H1 (cell line): ENCODE measurements at regions not wholly inside any gene's neighbourhood (a gene's known extent, or its start where the extent isn't known, plus 50 kb on each side); places are given as distances from the start of the nearest gene placed in this dataset.

Experiments used
- CTCF ChIA-PET: fragments of 300-600 bp; sonication (Branson Sonifier 250); formaldehyde crosslinking; loops from one replicate; lab custom pipeline; 2021; ENCODE audit not compliant: partially characterized antibody; lab: Charles Lee
- POLR2A ChIA-PET: fragments of 300-600 bp; sonication (Branson Sonifier 250); formaldehyde crosslinking; loops from one replicate; lab custom pipeline; 2021; ENCODE audit warnings: inconsistent platforms; ENCODE audit not compliant: partially characterized antibody; lab: Charles Lee
- DNase-seq, 2 experiments: peaks; one replicate each; pipeline versions ENCODE4 v3.0.0 to v3.0.0-alpha.2; 2010 to 2022; ENCODE audit warnings: low spot score in 2 of 2, low read depth in 1 of 2, mixed read lengths in 1 of 2
- FAIRE-seq: peaks from 2 replicates; lab custom pipeline; 2011; peaks lifted over from hg19 to GRCh38; lab: Jason Lieb, UNC
- H2AFZ ChIP-seq: 2 replicates; pipeline ENCODE4 v1.8.1; 2012; ENCODE audit warnings: low read length, inconsistent platforms
- H2AK5ac ChIP-seq: 2 replicates; pipeline ENCODE4 v1.6.1; 2013; ENCODE audit warnings: low read depth, low read length
- H2BK120ac ChIP-seq: replicated peaks from 2 replicates; pipeline ENCODE3; 2013; ENCODE audit warnings: low read depth, low read length, inconsistent platforms
- H2BK12ac ChIP-seq: 2 replicates; pipeline ENCODE4 v1.6.1; 2013; ENCODE audit warnings: low read depth, low read length
- H2BK15ac ChIP-seq: 2 replicates; pipeline ENCODE4 v1.6.1; 2013; ENCODE audit warnings: low read length
- H2BK20ac ChIP-seq: 2 replicates; pipeline ENCODE4 v1.6.1; 2013; ENCODE audit warnings: low read length
- H2BK5ac ChIP-seq: 2 replicates; pipeline ENCODE4 v1.6.1; 2013; ENCODE audit warnings: low read depth, low read length
- H3K14ac ChIP-seq: 2 replicates; pipeline ENCODE4 v1.6.1; 2013; ENCODE audit warnings: inconsistent platforms; ENCODE audit not compliant: insufficient read length
- H3K18ac ChIP-seq: 2 replicates; pipeline ENCODE4 v1.6.1; 2013; ENCODE audit warnings: low read length; ENCODE audit errors: extremely low read depth
- H3K23ac ChIP-seq: 2 replicates; pipeline ENCODE4 v1.6.1; 2013; ENCODE audit warnings: inconsistent platforms; ENCODE audit not compliant: insufficient read length
- H3K23me2 ChIP-seq: 2 replicates; pipeline ENCODE4 v1.6.1; 2013; ENCODE audit warnings: low read depth, low read length
- H3K27ac ChIP-seq: 2 replicates; pipeline ENCODE4 v1.6.1; 2011; ENCODE audit warnings: low read depth, low read length, inconsistent platforms
- H3K27me3 ChIP-seq, 4 experiments: replicated peaks in 1 of 4; 1 replicate in 1 of 4; 2 replicates in 3 of 4; pipeline versions ENCODE4 v1.6.1 to v1.8.1; 2011 to 2013; ENCODE audit warnings: low read length in 3 of 4, mild to moderate bottlenecking in 3 of 4, inconsistent platforms in 2 of 4, mixed read lengths in 2 of 4, moderate library complexity in 1 of 4; ENCODE audit not compliant: control insufficient read depth in 3 of 4, insufficient read depth in 3 of 4; ENCODE audit errors: extremely low read depth in 1 of 4
- H3K36me3 ChIP-seq, 4 experiments: 2 replicates each; pipeline versions ENCODE4 v1.6.1 to v1.8.1; 2011 to 2013; ENCODE audit warnings: mild to moderate bottlenecking in 4 of 4, low read length in 3 of 4, moderate library complexity in 2 of 4, control low read depth in 1 of 4, inconsistent platforms in 1 of 4; ENCODE audit not compliant: insufficient read depth in 4 of 4, control insufficient read depth in 2 of 4
- H3K4ac ChIP-seq: replicated peaks from 2 replicates; pipeline ENCODE3; 2013; ENCODE audit warnings: low read length, low read depth, mixed read lengths, inconsistent platforms; ENCODE audit not compliant: insufficient read length
- H3K4me1 ChIP-seq, 4 experiments: replicated peaks in 1 of 4; 1 replicate in 1 of 4; 2 replicates in 3 of 4; pipeline versions ENCODE4 v1.6.1 to v1.8.1; 2011 to 2013; ENCODE audit warnings: low read length in 3 of 4, inconsistent platforms in 2 of 4, mixed read lengths in 1 of 4; ENCODE audit not compliant: insufficient read depth in 4 of 4, control insufficient read depth in 3 of 4
- H3K4me2 ChIP-seq, 2 experiments: 2 replicates each; pipeline versions ENCODE4 v1.6.1 to v1.8.1; 2011 to 2013; ENCODE audit warnings: low read depth in 2 of 2, low read length in 2 of 2, control low read depth in 1 of 2, inconsistent platforms in 1 of 2, mild to moderate bottlenecking in 1 of 2; ENCODE audit not compliant: insufficient read depth in 1 of 2
- H3K4me3 ChIP-seq, 4 experiments: fragments of 200-600, 300-600 bp in 1 of 4; sonication (generic), shearing (Covaris generic), sonication (Bioruptor Twin) in 1 of 4; 2 replicates each; pipeline versions ENCODE4 v1.5.1 to v1.8.1; 2011 to 2016; ENCODE audit warnings: low read length in 4 of 4, low read depth in 3 of 4, control low read depth in 2 of 4, inconsistent platforms in 2 of 4, mild to moderate bottlenecking in 2 of 4, mixed read lengths in 1 of 4, moderate library complexity in 1 of 4; ENCODE audit not compliant: insufficient read depth in 2 of 4; ENCODE audit errors: extremely low read depth in 1 of 4
- H3K56ac ChIP-seq: replicated peaks from 2 replicates; pipeline ENCODE3; 2013; ENCODE audit warnings: low read depth, mild to moderate bottlenecking, mixed read lengths, low read length, inconsistent platforms; ENCODE audit not compliant: insufficient read length
- H3K79me1 ChIP-seq: 2 replicates; pipeline ENCODE4 v1.6.1; 2013; ENCODE audit warnings: low read depth, low read length, control low read depth
- H3K79me2 ChIP-seq, 2 experiments: 2 replicates each; pipeline versions ENCODE4 v1.6.1 to v1.8.1; 2012 to 2013; ENCODE audit warnings: low read length in 2 of 2, mild to moderate bottlenecking in 2 of 2, inconsistent platforms in 1 of 2; ENCODE audit not compliant: insufficient read depth in 2 of 2, control insufficient read depth in 1 of 2
- H3K9ac ChIP-seq, 4 experiments: replicated peaks in 1 of 4; 1 replicate in 1 of 4; 2 replicates in 3 of 4; pipeline versions ENCODE4 v1.6.1 to v1.8.1; 2011 to 2013; ENCODE audit warnings: low read depth in 3 of 4, low read length in 3 of 4, control low read depth in 2 of 4, mild to moderate bottlenecking in 2 of 4, moderate library complexity in 2 of 4, inconsistent platforms in 1 of 4; ENCODE audit errors: extremely low read depth in 1 of 4
- H3K9me3 ChIP-seq, 2 experiments: 2 replicates each; pipeline versions ENCODE4 v1.6.1 to v1.8.1; 2012 to 2013; ENCODE audit warnings: mild to moderate bottlenecking in 2 of 2, moderate library complexity in 2 of 2, control low read depth in 1 of 2, inconsistent platforms in 1 of 2, low read depth in 1 of 2, low read length in 1 of 2, mixed read lengths in 1 of 2; ENCODE audit not compliant: insufficient read depth in 2 of 2
- H4K20me1 ChIP-seq, 2 experiments: replicated peaks in 1 of 2; 2 replicates each; pipeline versions ENCODE3 to v1.8.1; 2011 to 2013; ENCODE audit warnings: inconsistent platforms in 2 of 2, low read length in 2 of 2, mild to moderate bottlenecking in 1 of 2; ENCODE audit not compliant: insufficient read depth in 2 of 2, control insufficient read depth in 1 of 2
- H4K5ac ChIP-seq: 2 replicates; pipeline ENCODE4 v1.6.1; 2013; ENCODE audit warnings: low read length, low read depth, mixed read lengths, inconsistent platforms; ENCODE audit not compliant: insufficient read length
- H4K8ac ChIP-seq: 2 replicates; pipeline ENCODE4 v1.8.0; 2013; ENCODE audit warnings: mild to moderate bottlenecking, moderate library complexity, low read length, inconsistent platforms; ENCODE audit not compliant: insufficient read depth; ENCODE audit errors: extremely low read depth
- H4K91ac ChIP-seq: replicated peaks from 2 replicates; pipeline ENCODE3; 2013; ENCODE audit warnings: low read length, mixed read lengths, inconsistent platforms; ENCODE audit not compliant: insufficient read length
- CTCF ChIP-seq, 3 experiments: IDR thresholded peaks; 1 replicate in 2 of 3; 2 replicates in 1 of 3; pipeline versions ENCODE4 v1.5.1 to v1.6.1; 2011; ENCODE audit warnings: low read length in 3 of 3, mild to moderate bottlenecking in 3 of 3, inconsistent platforms in 2 of 3, low read depth in 1 of 3, moderate library complexity in 1 of 3; ENCODE audit not compliant: insufficient read depth in 1 of 3; ENCODE audit errors: control extremely low read depth in 1 of 3
- RAD21 ChIP-seq, 2 experiments: IDR thresholded peaks in 1 of 2; conservative IDR thresholded peaks in 1 of 2; 2 replicates each; pipeline ENCODE4 v1.6.1; 2011; ENCODE audit warnings: low read depth in 2 of 2, low read length in 2 of 2, improper control_type of control experiment in 1 of 2, inconsistent platforms in 1 of 2, mild to moderate bottlenecking in 1 of 2, moderate library complexity in 1 of 2
- SRF ChIP-seq: IDR thresholded peaks from 2 replicates; pipeline ENCODE4 v1.6.1; 2011; ENCODE audit warnings: mild to moderate bottlenecking, low read depth, low read length, moderate library complexity
- WGBS, 2 experiments: shearing (Covaris generic) in 1 of 2; methylation state at CpG; one replicate each; pipeline versions ENCODE4 v1.1.6 to v1.1.7; 2013 to 2015; ENCODE audit warnings: low lambda C conversion rate in 2 of 2, mixed read lengths in 2 of 2, inconsistent platforms in 1 of 2, low coverage in 1 of 2, missing lambda C conversion rate in 1 of 2; ENCODE audit not compliant: insufficient replicate concordance in 2 of 2, insufficient coverage in 1 of 2, insufficient read length in 1 of 2; ENCODE audit errors: extremely low coverage in 1 of 2, missing lambda C conversion rate in 1 of 2; 5-methylcytosine and 5-hydroxymethylcytosine counted together

DNA sequence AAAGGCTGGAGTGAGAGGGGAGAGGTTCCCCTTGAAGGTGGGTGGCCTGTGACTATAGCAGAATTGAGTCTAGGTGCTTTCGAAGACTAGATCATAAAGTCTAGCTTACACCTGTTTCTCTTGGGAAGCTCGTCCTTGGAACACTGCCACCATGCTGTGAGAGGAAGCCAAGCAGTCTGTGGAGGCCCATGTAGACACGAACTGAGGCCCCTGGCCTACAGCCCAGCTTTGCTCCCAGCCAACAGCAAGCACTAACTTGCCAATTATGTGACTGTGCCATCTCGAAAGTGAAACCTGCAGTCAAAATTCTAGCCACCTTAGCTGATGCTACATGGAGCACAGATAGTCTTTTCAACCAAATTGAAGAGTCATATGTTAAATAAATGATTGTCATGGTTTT is 190.5 kb upstream of the NECTIN3 start:
- H2BK120ac ChIP-seq = no peak overlapping the region

More for the DNA sequence above, 190.5 kb upstream of the NECTIN3 start:
- TF ChIP-seq CTCF (IDR thresholded peaks at IDR 0.05; ENCODE audit: control extremely low read depth in 1 of 3, insufficient read depth in 1 of 3, low read depth in 1 of 3, low read length in 3 of 3) (peak; percentile 28 to 68 (median 55); a peak in 3 of 4 replicates), SRF (no peak), RAD21 (IDR thresholded peaks at IDR 0.05 in 1 of 2, conservative IDR thresholded peaks at IDR 0.05 in 1 of 2; ENCODE audit: low read depth in 2 of 2, low read length in 2 of 2) (peak; percentile 49 to 63)
- H3K4me3 ChIP-seq = no peak overlapping the region
- H3K79me1 ChIP-seq = no peaks in the 10 kb centered on the region
- no peak overlapping the region for H3K18ac ChIP-seq
- H3K4me1 ChIP-seq = no peaks in the 10 kb centered on the region
- no peak for DNase-seq
- FAIRE-seq = peak; percentile 57
- no peak overlapping the region for H3K4me2 ChIP-seq
- H3K14ac ChIP-seq = no peak overlapping the region
- no peaks in the 10 kb centered on the region for H3K9me3 ChIP-seq
- no peak overlapping the region for H2BK15ac ChIP-seq
- no peak overlapping the region for H2AFZ ChIP-seq
- 88% methylated on average over 4 of the region's 4 CpGs; no CpG with 5 or more reads in 1 of the 2 experiments for WGBS, 2 experiments
- H4K8ac ChIP-seq = no peak overlapping the region
- H3K27ac ChIP-seq = no peak overlapping the region
- H3K27me3 ChIP-seq = no peaks in the 10 kb centered on the region
- H3K23ac ChIP-seq = no peak overlapping the region
- no peaks in the 10 kb centered on the region for H3K79me2 ChIP-seq
- ChIA-PET POLR2A (interaction anchor here (0.6 to 1.8 kb wide), 6 partner anchors 11 to 197 kb away, joined by 3 to 5 read pairs (median 4); no protein-coding TSS in a partner anchor), CTCF (interaction anchor here (0.5 to 1.9 kb wide), 11 partner anchors 12 to 1143 kb away, joined by 3 to 10 read pairs (median 3); no protein-coding TSS in a partner anchor)
- H2BK20ac ChIP-seq = no peak overlapping the region
- H3K23me2 ChIP-seq = no peaks in the 10 kb centered on the region
- no peak overlapping the region for H4K5ac ChIP-seq
- H2BK5ac ChIP-seq = no peak overlapping the region
- peaks cover 0 to 6% (median 2%) of the 10 kb centered on the region in 4 experiments; a peak in 2 of 8 replicates for H3K36me3 ChIP-seq
- no peak overlapping the region for H3K56ac ChIP-seq
- H2AK5ac ChIP-seq = no peak overlapping the region
- no peak overlapping the region for H3K4ac ChIP-seq
- H4K20me1 ChIP-seq = no peaks in the 10 kb centered on the region
- H3K9ac ChIP-seq = no peak overlapping the region
- H4K91ac ChIP-seq = no peak overlapping the region
- H2BK12ac ChIP-seq = no peak overlapping the region
